ENCODE measurements at regions not wholly inside any gene's neighbourhood (a gene's known extent, or its start where the extent isn't known, plus 50 kb on each side); places are given as distances from the start of the nearest gene placed in this dataset.
A peak's percentile ranks its signal among the peaks of the same experiment; 100 is the strongest.

- TF ChIP-seq CTCF (IDR thresholded peaks at IDR 0.05), result no peak
These were observed 211.6 kb downstream of the OSR1 start for GRCh38 chr2:19146867-19147266.

GRCh38 chr2:19141234-19142004, 217.0 kb downstream of the OSR1 start:
- no peak overlapping the region for H3K27ac ChIP-seq
- no peaks in the 10 kb centered on the region for H3K36me3 ChIP-seq
- DNase-seq (no peak), ATAC-seq (no peak)
- intact Hi-C loops (cut with DNase I), result no loop called here
- H3K27me3 ChIP-seq, result no peaks in the 10 kb centered on the region
- no peak overlapping the region for H3K4me3 ChIP-seq
- H3K4me1 ChIP-seq, result no peaks in the 10 kb centered on the region
- no peaks in the 10 kb centered on the region for H3K9me3 ChIP-seq
- no peak for TF ChIP-seq CTCF (IDR thresholded peaks at IDR 0.05)

More at GRCh38 chr2:19146867-19147266, 211.6 kb downstream of the OSR1 start:
- intact Hi-C loops (cut with DNase I), result no loop called here
- no peaks in the 10 kb centered on the region for H3K4me1 ChIP-seq
- no peak overlapping the region for H3K4me3 ChIP-seq
- DNase-seq, result no peak
- H3K27me3 ChIP-seq, result no peaks in the 10 kb centered on the region
- no peak for ATAC-seq
- H3K27ac ChIP-seq, result no peak overlapping the region
- H3K36me3 ChIP-seq, result no peaks in the 10 kb centered on the region
- no peaks in the 10 kb centered on the region for H3K9me3 ChIP-seq

DNA sequence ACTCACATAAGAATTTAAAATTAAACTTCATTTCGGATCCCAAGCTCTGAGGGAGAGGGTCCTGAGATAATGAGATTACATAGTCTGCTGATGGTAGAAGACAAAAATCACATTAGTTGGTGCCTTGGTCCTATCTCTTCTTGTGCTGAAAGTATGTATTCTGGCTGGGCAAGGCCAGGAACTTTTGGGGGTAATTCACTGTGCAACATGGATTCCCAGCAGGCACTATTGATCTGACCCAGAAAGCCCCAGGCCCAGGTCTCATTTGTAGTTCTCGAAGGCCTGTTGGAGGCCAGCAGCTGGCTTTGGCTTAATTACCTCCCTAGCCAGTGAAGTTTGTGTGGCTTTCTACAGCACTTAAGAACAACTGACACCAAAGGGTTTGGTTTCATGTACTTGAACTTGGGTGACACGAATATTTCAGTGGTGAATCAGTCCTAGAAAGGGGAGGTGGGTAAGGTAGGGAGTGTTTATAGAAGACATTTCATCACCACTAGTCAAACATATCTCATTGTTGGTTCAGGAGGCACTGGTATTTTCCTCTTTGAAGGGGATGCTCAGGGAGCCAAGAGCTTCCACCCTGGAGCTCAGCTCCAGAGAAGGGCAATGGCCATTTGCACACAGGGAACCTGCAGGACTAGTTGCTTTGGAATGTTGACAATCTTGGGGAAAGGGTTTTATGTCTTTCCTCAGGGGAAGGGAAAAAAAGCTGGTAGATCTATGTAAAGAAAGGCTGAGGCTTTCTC, 217.8 kb downstream of the OSR1 start:
- no peaks in the 10 kb centered on the region for H3K4me1 ChIP-seq
- no peak overlapping the region for H3K27ac ChIP-seq
- H3K36me3 ChIP-seq, result no peaks in the 10 kb centered on the region
- ATAC-seq (peak; percentile 98), DNase-seq (no peak)
- no peak overlapping the region for H3K4me3 ChIP-seq
- no peaks in the 10 kb centered on the region for H3K27me3 ChIP-seq
- intact Hi-C loops (cut with DNase I), result no loop called here
- H3K9me3 ChIP-seq, result no peaks in the 10 kb centered on the region
- no peak for TF ChIP-seq CTCF (IDR thresholded peaks at IDR 0.05)

- intact Hi-C loops (cut with DNase I), result no loop called here
These were observed 219.0 kb downstream of the OSR1 start for GRCh38 chr2:19139386-19139785.

DNA sequence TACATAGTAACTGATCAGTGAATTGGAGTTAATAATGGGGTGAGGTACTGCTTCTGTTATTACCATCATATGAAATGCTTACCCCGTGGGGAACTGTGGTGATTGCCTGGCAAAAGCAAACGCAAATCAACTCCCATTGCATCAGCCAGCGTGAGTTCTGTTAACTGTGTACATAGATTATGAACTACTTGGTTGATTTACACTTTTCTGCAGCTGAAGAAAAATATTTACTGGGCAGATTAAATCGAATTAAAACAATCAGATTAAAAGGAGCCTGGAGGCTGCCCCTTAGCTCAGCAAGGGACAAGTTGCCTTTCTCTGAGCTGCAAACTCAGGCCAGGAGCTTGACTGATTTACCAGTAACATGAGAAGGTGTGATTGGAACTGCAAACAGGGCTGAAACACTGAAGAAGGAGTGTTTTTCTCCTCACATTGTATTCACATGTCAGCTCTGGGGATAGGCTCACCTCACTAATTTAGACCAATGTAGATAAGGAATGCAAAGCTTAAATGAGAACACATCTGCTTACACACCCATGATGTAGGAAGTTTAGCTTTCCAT, 220.1 kb downstream of the OSR1 start:
- Histone ChIP-seq H3K36me3 (no peaks in the 10 kb centered on the region), H3K9me3 (peaks cover 4% of the 10 kb centered on the region), H3K27ac (no peak overlapping the region), H3K4me1 (no peaks in the 10 kb centered on the region), H3K4me3 (no peak overlapping the region), H3K27me3 (no peaks in the 10 kb centered on the region)
- ATAC-seq (no peak), DNase-seq (no peak)
- no peak for TF ChIP-seq CTCF (IDR thresholded peaks at IDR 0.05)
- intact Hi-C loops (cut with DNase I), result no loop called here

More at GRCh38 chr2:19139386-19139785, 219.0 kb downstream of the OSR1 start:
- ATAC-seq (no peak), DNase-seq (no peak)
- no peaks in the 10 kb centered on the region for H3K27me3 ChIP-seq
- H3K9me3 ChIP-seq, result peaks cover 4% of the 10 kb centered on the region
- H3K36me3 ChIP-seq, result no peaks in the 10 kb centered on the region
- TF ChIP-seq CTCF (IDR thresholded peaks at IDR 0.05), result no peak
- H3K27ac ChIP-seq, result no peak overlapping the region
- no peaks in the 10 kb centered on the region for H3K4me1 ChIP-seq
- no peak overlapping the region for H3K4me3 ChIP-seq

All from upper lobe of right lung (tissue), 1 donor.